ENCODE measurements at regions not wholly inside any gene's neighbourhood (a gene's known extent, or its start where the extent isn't known, plus 50 kb on each side); places are given as distances from the start of the nearest gene placed in this dataset.

GRCh38 chr1:204742676-204743251, 57.2 kb upstream of the LRRN2 start:
- Histone ChIP-seq H3K27me3 (no peaks in the 10 kb centered on the region), H3K9me3 (no peaks in the 10 kb centered on the region), H3K4me3 (no peak overlapping the region), H3K36me3 (no peaks in the 10 kb centered on the region), H3K4me1 (ENCODE audit: insufficient read depth) (no peaks in the 10 kb centered on the region), H3K27ac (no peak overlapping the region)
- no peak for DNase-seq
- WGBS, 3 donors = 82 to 89% (median 82%) methylated on average over 8 of the region's 8 CpGs
- intact Hi-C loops (cut with DNase I) = no loop called here
- TF ChIP-seq EP300 (IDR thresholded peaks at IDR 0.05) (no peak), CTCF (IDR thresholded peaks at IDR 0.05) (no peak), POLR2A (IDR thresholded peaks at IDR 0.05) (no peak)

GRCh38 chr1:204744107-204744779, 58.7 kb upstream of the LRRN2 start:
- TF ChIP-seq POLR2A (IDR thresholded peaks at IDR 0.05) (no peak), EP300 (IDR thresholded peaks at IDR 0.05) (no peak), CTCF (IDR thresholded peaks at IDR 0.05) (no peak)
- Histone ChIP-seq H3K9me3 (no peaks in the 10 kb centered on the region), H3K36me3 (no peaks in the 10 kb centered on the region), H3K4me1 (ENCODE audit: insufficient read depth) (no peaks in the 10 kb centered on the region), H3K27me3 (no peaks in the 10 kb centered on the region), H3K4me3 (no peak overlapping the region), H3K27ac (no peak overlapping the region)
- WGBS, 3 donors = 84 to 92% (median 86%) methylated on average over 7 of the region's 7 CpGs
- intact Hi-C loops (cut with DNase I) = no loop called here
- DNase-seq = no peak

GRCh38 chr1:204746838-204747442, 61.4 kb upstream of the LRRN2 start:
- H3K4me3 ChIP-seq = no peak overlapping the region
- intact Hi-C loops (cut with DNase I) = no loop called here

GRCh38 chr1:204751480-204751879, 65.9 kb upstream of the LRRN2 start:
- no peaks in the 10 kb centered on the region for H3K36me3 ChIP-seq
- H3K4me3 ChIP-seq = no peak overlapping the region
- H3K27me3 ChIP-seq = no peaks in the 10 kb centered on the region
- no peak for TF ChIP-seq CTCF (IDR thresholded peaks at IDR 0.05)
- no peak for TF ChIP-seq EP300 (IDR thresholded peaks at IDR 0.05)
- no peak for TF ChIP-seq POLR2A (IDR thresholded peaks at IDR 0.05)
- DNase-seq = no peak
- WGBS, 3 donors = 36 to 47% (median 39%) methylated on average over 6 of the region's 6 CpGs
- no peaks in the 10 kb centered on the region for H3K9me3 ChIP-seq
- no peak overlapping the region for H3K27ac ChIP-seq
- no peaks in the 10 kb centered on the region for H3K4me1 ChIP-seq (ENCODE audit: insufficient read depth)
- intact Hi-C loops (cut with DNase I) = no loop called here

More at GRCh38 chr1:204746838-204747442, 61.4 kb upstream of the LRRN2 start:
- peak in 1 of 5 donors; percentile 34 for DNase-seq
- no peaks in the 10 kb centered on the region for H3K4me1 ChIP-seq (ENCODE audit: insufficient read depth)
- H3K36me3 ChIP-seq = no peaks in the 10 kb centered on the region
- no peak overlapping the region for H3K27ac ChIP-seq
- no peaks in the 10 kb centered on the region for H3K27me3 ChIP-seq
- no peaks in the 10 kb centered on the region for H3K9me3 ChIP-seq
- TF ChIP-seq POLR2A (IDR thresholded peaks at IDR 0.05) = no peak
- peak in 2 of 3 donors; percentile 23 to 30 for TF ChIP-seq CTCF (IDR thresholded peaks at IDR 0.05)

Data from ovary (tissue), 7 donors.